ENCODE measurements at regions not wholly inside any gene's neighbourhood (a gene's known extent, or its start where the extent isn't known, plus 50 kb on each side); places are given as distances from the start of the nearest gene placed in this dataset.

DNA sequence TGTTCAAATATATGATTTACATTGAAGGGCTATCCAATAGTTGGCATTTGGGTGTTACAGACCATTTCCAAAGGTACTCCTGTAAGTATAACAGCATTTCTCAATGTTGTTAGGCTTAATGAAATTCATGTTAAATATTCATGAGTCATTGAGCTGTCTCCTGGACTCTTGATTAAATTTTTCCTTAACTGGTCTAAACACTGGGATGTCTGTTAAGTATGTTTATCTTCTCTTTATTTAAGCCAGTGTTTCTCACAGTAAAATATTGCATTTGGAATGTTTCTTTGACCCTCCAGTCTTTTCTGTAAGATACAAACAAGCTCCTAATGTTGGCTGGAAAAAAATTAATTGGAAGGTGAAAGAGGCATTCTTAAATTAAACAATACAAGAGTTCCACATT is 402.5 kb upstream of the HTR2A start:
- TF ChIP-seq, protein P1, sequence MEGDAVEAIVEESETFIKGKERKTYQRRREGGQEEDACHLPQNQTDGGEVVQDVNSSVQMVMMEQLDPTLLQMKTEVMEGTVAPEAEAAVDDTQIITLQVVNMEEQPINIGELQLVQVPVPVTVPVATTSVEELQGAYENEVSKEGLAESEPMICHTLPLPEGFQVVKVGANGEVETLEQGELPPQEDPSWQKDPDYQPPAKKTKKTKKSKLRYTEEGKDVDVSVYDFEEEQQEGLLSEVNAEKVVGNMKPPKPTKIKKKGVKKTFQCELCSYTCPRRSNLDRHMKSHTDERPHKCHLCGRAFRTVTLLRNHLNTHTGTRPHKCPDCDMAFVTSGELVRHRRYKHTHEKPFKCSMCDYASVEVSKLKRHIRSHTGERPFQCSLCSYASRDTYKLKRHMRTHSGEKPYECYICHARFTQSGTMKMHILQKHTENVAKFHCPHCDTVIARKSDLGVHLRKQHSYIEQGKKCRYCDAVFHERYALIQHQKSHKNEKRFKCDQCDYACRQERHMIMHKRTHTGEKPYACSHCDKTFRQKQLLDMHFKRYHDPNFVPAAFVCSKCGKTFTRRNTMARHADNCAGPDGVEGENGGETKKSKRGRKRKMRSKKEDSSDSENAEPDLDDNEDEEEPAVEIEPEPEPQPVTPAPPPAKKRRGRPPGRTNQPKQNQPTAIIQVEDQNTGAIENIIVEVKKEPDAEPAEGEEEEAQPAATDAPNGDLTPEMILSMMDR (IDR thresholded peaks at IDR 0.05), result no peak
- TF ChIP-seq POLR2A (IDR thresholded peaks at IDR 0.05; ENCODE audit: low read depth) (no peak), POLR2AphosphoS5 (IDR thresholded peaks at IDR 0.05) (no peak)

All from esophagus muscularis mucosa (tissue), 3 donors.